Erythroblast (primary cell): ENCODE measurements at regions not wholly inside any gene's neighbourhood (a gene's known extent, or its start where the extent isn't known, plus 50 kb on each side); places are given as distances from the start of the nearest gene placed in this dataset.

ENCODE experiments used
- GATA1 ChIP-seq: IDR thresholded peaks from 2 replicates; pipeline ENCODE4 v1.6.1; 2011; ENCODE audit warnings: low read depth, mild to moderate bottlenecking, control low read depth, low read length, moderate library complexity
- POLR2A ChIP-seq: IDR thresholded peaks from 2 replicates; pipeline ENCODE4 v1.6.1; 2011; ENCODE audit warnings: mild to moderate bottlenecking, low read length

- TF ChIP-seq POLR2A (no peak), GATA1 (no peak)
Observed at GRCh38 chr16:17622366-17622765, 151.6 kb upstream of the XYLT1 start.
